H1 (cell line): ENCODE measurements at regions not wholly inside any gene's neighbourhood (a gene's known extent, or its start where the extent isn't known, plus 50 kb on each side); places are given as distances from the start of the nearest gene placed in this dataset.

Source experiments
- ASH2L ChIP-seq: fragments of 200-600, 300-600 bp; sonication (generic); IDR thresholded peaks from one replicate; pipeline ENCODE4 v1.7.1; 2017; ENCODE audit warnings: low read length
- CBX8 ChIP-seq: fragments of 300-800, 300-1000 bp; sonication (generic); IDR thresholded peaks from 2 replicates; pipeline ENCODE4 v1.7.1; 2016; ENCODE audit warnings: low read depth, low read length, borderline replicate concordance
- E2F6 ChIP-seq: IDR thresholded peaks from 2 replicates; pipeline ENCODE4 v1.6.1; 2012; ENCODE audit warnings: inconsistent platforms
- EZH2 ChIP-seq: fragments of 200-600 bp; sonication (generic); IDR thresholded peaks from 2 replicates; pipeline ENCODE4 v1.7.1; 2012; ENCODE audit warnings: low read depth, mild to moderate bottlenecking, moderate library complexity, low read length, inconsistent platforms; ENCODE audit not compliant: severe bottlenecking
- POLR2A ChIP-seq, 2 experiments: IDR thresholded peaks; 1 replicate in 1 of 2; 2 replicates in 1 of 2; pipeline ENCODE4 v1.6.1; 2011; ENCODE audit warnings: low read depth in 2 of 2, low read length in 2 of 2, mild to moderate bottlenecking in 2 of 2; ENCODE audit errors: control extremely low read depth in 1 of 2
- RAD21 ChIP-seq, 2 experiments: IDR thresholded peaks in 1 of 2; conservative IDR thresholded peaks in 1 of 2; 2 replicates each; pipeline ENCODE4 v1.6.1; 2011; ENCODE audit warnings: low read depth in 2 of 2, low read length in 2 of 2, improper control_type of control experiment in 1 of 2, inconsistent platforms in 1 of 2, mild to moderate bottlenecking in 1 of 2, moderate library complexity in 1 of 2
- RFX5 ChIP-seq: IDR thresholded peaks from 2 replicates; pipeline ENCODE4 v1.6.1; 2011; ENCODE audit warnings: low read depth, low read length, improper control_type of control experiment, borderline replicate concordance
- SP4 ChIP-seq: IDR thresholded peaks from 2 replicates; pipeline ENCODE4 v1.6.1; 2012; ENCODE audit warnings: low read length, inconsistent platforms
- TAF1 ChIP-seq: IDR thresholded peaks from 2 replicates; pipeline ENCODE4 v1.6.1; 2011; ENCODE audit warnings: mild to moderate bottlenecking, low read depth, low read length
- YY1 ChIP-seq: IDR thresholded peaks from 2 replicates; pipeline ENCODE4 v1.6.1; 2011; ENCODE audit warnings: low read depth, mild to moderate bottlenecking, low read length
- ZNF274 ChIP-seq: IDR thresholded peaks from 2 replicates; pipeline ENCODE4 v1.7.0; 2012; ENCODE audit warnings: low read length, borderline replicate concordance; ENCODE audit errors: extremely low read depth
- TF ChIP-seq, protein P1 (sequence below), 3 experiments: IDR thresholded peaks; 1 replicate in 2 of 3; 2 replicates in 1 of 3; pipeline versions ENCODE4 v1.5.1 to v1.6.1; 2011; ENCODE audit warnings: low read length in 3 of 3, mild to moderate bottlenecking in 3 of 3, inconsistent platforms in 2 of 3, low read depth in 1 of 3, moderate library complexity in 1 of 3; ENCODE audit not compliant: insufficient read depth in 1 of 3; ENCODE audit errors: control extremely low read depth in 1 of 3

DNA sequence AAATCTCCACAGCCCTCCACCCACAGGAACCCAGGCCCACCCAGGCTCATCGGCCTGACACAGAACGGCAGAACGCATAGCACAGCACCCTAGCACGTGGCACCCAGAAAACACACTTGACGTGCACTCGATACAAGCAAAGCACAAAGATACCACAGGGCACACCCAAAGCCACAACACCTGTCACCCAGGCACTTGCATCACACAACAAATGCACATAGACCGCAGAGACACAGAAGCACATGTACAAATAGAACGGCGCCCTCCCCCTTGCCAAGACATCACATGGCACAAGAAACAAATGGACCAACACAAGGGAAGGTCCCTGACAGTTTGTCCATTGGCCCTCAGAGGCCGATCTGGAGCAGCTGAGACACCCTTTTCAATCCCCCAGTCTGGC is 147.7 kb upstream of the WSCD1 start:
- no peak for TF ChIP-seq TAF1
- TF ChIP-seq, protein P1, sequence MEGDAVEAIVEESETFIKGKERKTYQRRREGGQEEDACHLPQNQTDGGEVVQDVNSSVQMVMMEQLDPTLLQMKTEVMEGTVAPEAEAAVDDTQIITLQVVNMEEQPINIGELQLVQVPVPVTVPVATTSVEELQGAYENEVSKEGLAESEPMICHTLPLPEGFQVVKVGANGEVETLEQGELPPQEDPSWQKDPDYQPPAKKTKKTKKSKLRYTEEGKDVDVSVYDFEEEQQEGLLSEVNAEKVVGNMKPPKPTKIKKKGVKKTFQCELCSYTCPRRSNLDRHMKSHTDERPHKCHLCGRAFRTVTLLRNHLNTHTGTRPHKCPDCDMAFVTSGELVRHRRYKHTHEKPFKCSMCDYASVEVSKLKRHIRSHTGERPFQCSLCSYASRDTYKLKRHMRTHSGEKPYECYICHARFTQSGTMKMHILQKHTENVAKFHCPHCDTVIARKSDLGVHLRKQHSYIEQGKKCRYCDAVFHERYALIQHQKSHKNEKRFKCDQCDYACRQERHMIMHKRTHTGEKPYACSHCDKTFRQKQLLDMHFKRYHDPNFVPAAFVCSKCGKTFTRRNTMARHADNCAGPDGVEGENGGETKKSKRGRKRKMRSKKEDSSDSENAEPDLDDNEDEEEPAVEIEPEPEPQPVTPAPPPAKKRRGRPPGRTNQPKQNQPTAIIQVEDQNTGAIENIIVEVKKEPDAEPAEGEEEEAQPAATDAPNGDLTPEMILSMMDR (IDR thresholded peaks at IDR 0.05; ENCODE audit: control extremely low read depth in 1 of 3, insufficient read depth in 1 of 3, low read depth in 1 of 3, low read length in 3 of 3): no peak
- no peak for TF ChIP-seq EZH2
- no peak for TF ChIP-seq POLR2A (IDR thresholded peaks at IDR 0.05; ENCODE audit: control extremely low read depth in 1 of 2, low read depth in 2 of 2, low read length in 2 of 2)
- no peak for TF ChIP-seq YY1
- no peak for TF ChIP-seq ZNF274
- TF ChIP-seq RAD21 (IDR thresholded peaks at IDR 0.05 in 1 of 2, conservative IDR thresholded peaks at IDR 0.05 in 1 of 2; ENCODE audit: low read depth in 2 of 2, low read length in 2 of 2): no peak
- no peak for TF ChIP-seq RFX5
- TF ChIP-seq E2F6: no peak
- no peak for TF ChIP-seq SP4
- no peak for TF ChIP-seq CBX8
- no peak for TF ChIP-seq ASH2L
